Spinal cord (tissue), 9 donors: ENCODE measurements at regions not wholly inside any gene's neighbourhood (a gene's known extent, or its start where the extent isn't known, plus 50 kb on each side); places are given as distances from the start of the nearest gene placed in this dataset.
"Not testable (repeated sequence)": the region's sequence is repeated elsewhere in the genome, so short reads cannot be mapped to it uniquely, and the experiment has no call there.

Source experiments
- DNase-seq, 6 donors: peaks; one replicate each; pipeline versions ENCODE4 v3.0.0 to v3.0.0-alpha.2; 2013 to 2015; ENCODE audit warnings: low spot score in 6 of 6, low read depth in 4 of 6
- H3K27ac ChIP-seq: one replicate; pipeline ENCODE4 v1.5.1; 2013; ENCODE audit warnings: low read depth, low read length, control low read depth
- H3K27me3 ChIP-seq: one replicate; pipeline ENCODE4 v1.6.1; 2013; ENCODE audit warnings: low read length; ENCODE audit not compliant: control insufficient read depth, insufficient read depth
- H3K36me3 ChIP-seq: one replicate; pipeline ENCODE4 v1.6.1; 2013; ENCODE audit warnings: low read length; ENCODE audit not compliant: control insufficient read depth, insufficient read depth
- H3K4me1 ChIP-seq: one replicate; pipeline ENCODE4 v1.6.1; 2013; ENCODE audit warnings: low read length; ENCODE audit not compliant: control insufficient read depth, insufficient read depth
- H3K4me3 ChIP-seq: one replicate; pipeline ENCODE4 v1.5.1; 2013; ENCODE audit warnings: low read depth, low read length, control low read depth
- H3K9me3 ChIP-seq: one replicate; pipeline ENCODE4 v1.6.1; 2013; ENCODE audit warnings: low read length; ENCODE audit not compliant: control insufficient read depth, insufficient read depth
- WGBS: methylation state at CpG from one replicate; pipeline ENCODE4 v1.1.5; 2013; ENCODE audit warnings: missing lambda C conversion rate; ENCODE audit not compliant: insufficient coverage; 5-methylcytosine and 5-hydroxymethylcytosine counted together
- donor health status: healthy.

GRCh38 chr14:21902561-21903181 is 229.1 kb upstream of the OR4E1 start:
- no peaks in the 10 kb centered on the region for H3K27me3 ChIP-seq
- no peaks in the 10 kb centered on the region for H3K4me1 ChIP-seq
- H3K36me3 ChIP-seq: no peaks in the 10 kb centered on the region
- no peak overlapping the region for H3K27ac ChIP-seq
- no peaks in the 10 kb centered on the region for H3K9me3 ChIP-seq
- H3K4me3 ChIP-seq: no peak overlapping the region
- DNase-seq: no peak
- WGBS: 76% methylated on average over 4 of the region's 4 CpGs

GRCh38 chr14:21894898-21895194 is 221.2 kb upstream of the OR4E1 start:
- not testable (repeated sequence) for H3K4me3 ChIP-seq, H3K4me1 ChIP-seq, H3K36me3 ChIP-seq, H3K27ac ChIP-seq, H3K9me3 ChIP-seq, DNase-seq, H3K27me3 ChIP-seq
- no CpG with 5 or more reads among the region's 6 CpGs for WGBS

DNA sequence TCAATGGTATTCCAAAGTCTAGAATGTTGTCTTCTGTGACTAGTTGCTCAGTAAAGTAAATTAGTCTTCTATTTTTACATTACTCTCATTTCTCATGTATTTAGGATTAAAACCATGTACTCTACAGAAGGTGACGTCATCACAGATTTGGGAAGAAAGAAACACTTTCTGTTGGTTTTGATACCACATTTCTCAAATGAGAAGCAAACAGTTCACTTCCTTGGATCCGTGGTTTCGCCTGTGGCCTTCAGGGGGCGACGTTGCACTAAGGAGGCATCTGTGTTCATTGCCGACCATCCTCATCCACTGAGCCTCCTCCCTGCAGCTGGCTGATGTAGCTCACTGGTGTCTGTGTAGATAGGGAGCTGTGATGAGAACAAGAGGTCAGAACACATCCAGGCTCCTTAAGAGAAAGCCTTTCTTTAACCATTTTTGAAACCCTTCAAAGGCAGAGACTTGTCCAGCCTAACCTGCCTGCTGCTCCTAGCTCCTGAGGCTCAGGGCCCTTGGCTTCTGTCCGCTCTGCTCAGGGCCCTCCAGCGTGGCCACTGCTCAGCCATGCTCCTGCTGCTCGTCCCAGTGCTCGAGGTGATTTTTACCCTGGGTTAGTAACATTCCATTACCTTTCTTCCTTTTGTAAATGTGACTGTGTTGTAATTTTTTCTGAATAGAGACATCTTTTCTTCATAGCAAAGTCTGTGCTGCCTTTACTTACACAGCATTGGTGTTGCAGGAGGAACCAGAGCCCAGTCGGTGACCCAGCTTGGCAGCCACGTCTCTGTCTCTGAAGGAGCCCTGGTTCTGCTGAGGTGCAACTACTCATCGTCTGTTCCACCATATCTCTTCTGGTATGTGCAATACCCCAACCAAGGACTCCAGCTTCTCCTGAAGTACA is 220.6 kb upstream of the OR4E1 start:
- no peaks in the 10 kb centered on the region for H3K4me1 ChIP-seq
- 87% methylated on average over 3 of the region's 13 CpGs for WGBS
- no peak for DNase-seq
- H3K27ac ChIP-seq: no peak overlapping the region
- H3K36me3 ChIP-seq: no peaks in the 10 kb centered on the region
- H3K27me3 ChIP-seq: no peaks in the 10 kb centered on the region
- H3K9me3 ChIP-seq: no peaks in the 10 kb centered on the region
- H3K4me3 ChIP-seq: no peak overlapping the region

- Histone ChIP-seq H3K27ac (no peak overlapping the region), H3K36me3 (no peaks in the 10 kb centered on the region), H3K4me1 (no peaks in the 10 kb centered on the region), H3K9me3 (no peaks in the 10 kb centered on the region), H3K27me3 (no peaks in the 10 kb centered on the region), H3K4me3 (no peak overlapping the region)
- no peak for DNase-seq
- no CpG with 5 or more reads among the region's 1 CpG for WGBS
Observed at GRCh38 chr14:21891921-21892320, 218.3 kb upstream of the OR4E1 start.

- Histone ChIP-seq H3K4me3 (no peak overlapping the region), H3K9me3 (no peaks in the 10 kb centered on the region), H3K27ac (no peak overlapping the region), H3K4me1 (no peaks in the 10 kb centered on the region), H3K36me3 (no peaks in the 10 kb centered on the region), H3K27me3 (no peaks in the 10 kb centered on the region)
- DNase-seq: no peak
Observed at GRCh38 chr14:21884995-21885394, 211.4 kb upstream of the OR4E1 start.

DNA sequence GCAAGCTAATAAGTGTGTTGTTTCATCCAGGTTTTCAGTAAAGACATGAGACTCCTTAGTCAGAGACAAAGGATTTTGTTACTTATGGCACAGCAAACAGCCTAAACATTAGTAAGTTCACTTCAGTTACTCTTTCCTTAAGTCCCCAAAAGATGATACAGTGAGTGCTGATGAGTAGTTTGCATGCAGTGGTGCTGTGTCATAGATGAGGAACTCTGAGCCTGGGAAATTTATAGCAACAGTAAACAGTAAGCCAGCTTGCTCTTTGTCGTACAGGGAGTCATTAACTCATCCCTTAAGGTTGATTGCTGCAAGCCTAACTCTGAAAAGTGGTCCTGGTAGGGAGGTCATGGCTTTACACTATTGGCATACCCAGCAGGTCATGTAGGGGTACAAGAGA is 208.6 kb upstream of the OR4E1 start:
- 40% methylated on average over 1 of the region's 1 CpG for WGBS

GRCh38 chr14:21880918-21881317 is 207.3 kb upstream of the OR4E1 start:
- H3K36me3 ChIP-seq: no peaks in the 10 kb centered on the region
- H3K4me3 ChIP-seq: no peak overlapping the region
- H3K27ac ChIP-seq: no peak overlapping the region
- peak in 1 of 6 donors; percentile 8 for DNase-seq
- H3K9me3 ChIP-seq: no peaks in the 10 kb centered on the region
- no CpG with 5 or more reads among the region's 3 CpGs for WGBS
- no peaks in the 10 kb centered on the region for H3K4me1 ChIP-seq
- H3K27me3 ChIP-seq: no peaks in the 10 kb centered on the region

More for the DNA sequence above, 208.6 kb upstream of the OR4E1 start:
- H3K4me1 ChIP-seq: no peaks in the 10 kb centered on the region
- H3K27ac ChIP-seq: no peak overlapping the region
- no peaks in the 10 kb centered on the region for H3K27me3 ChIP-seq
- no peaks in the 10 kb centered on the region for H3K9me3 ChIP-seq
- H3K36me3 ChIP-seq: no peaks in the 10 kb centered on the region
- no peak overlapping the region for H3K4me3 ChIP-seq
- no peak for DNase-seq

DNA sequence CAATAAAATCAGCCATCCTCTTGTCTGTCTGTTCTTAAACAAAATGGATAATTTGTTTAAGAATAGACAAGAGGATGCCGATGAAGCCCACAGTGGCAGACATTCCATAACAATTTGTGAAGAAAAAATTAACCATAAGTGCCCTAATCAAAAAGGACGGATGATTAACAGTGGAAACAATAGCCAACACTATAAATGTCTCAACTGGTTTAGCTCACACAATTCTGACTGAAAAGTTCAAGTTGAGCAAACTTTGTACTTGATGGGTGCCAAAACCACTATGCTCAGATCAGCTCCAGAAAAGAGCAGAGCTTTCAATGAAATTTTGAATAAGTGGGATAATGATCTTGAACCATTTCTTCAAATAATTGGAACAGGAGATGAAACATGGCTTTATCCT is 202.2 kb upstream of the OR4E1 start:
- H3K4me1 ChIP-seq: no peaks in the 10 kb centered on the region
- H3K27me3 ChIP-seq: no peaks in the 10 kb centered on the region
- no peak for DNase-seq
- no peak overlapping the region for H3K27ac ChIP-seq
- H3K9me3 ChIP-seq: no peaks in the 10 kb centered on the region
- no peaks in the 10 kb centered on the region for H3K36me3 ChIP-seq
- WGBS: no CpG with 5 or more reads among the region's 2 CpGs
- no peak overlapping the region for H3K4me3 ChIP-seq

DNA sequence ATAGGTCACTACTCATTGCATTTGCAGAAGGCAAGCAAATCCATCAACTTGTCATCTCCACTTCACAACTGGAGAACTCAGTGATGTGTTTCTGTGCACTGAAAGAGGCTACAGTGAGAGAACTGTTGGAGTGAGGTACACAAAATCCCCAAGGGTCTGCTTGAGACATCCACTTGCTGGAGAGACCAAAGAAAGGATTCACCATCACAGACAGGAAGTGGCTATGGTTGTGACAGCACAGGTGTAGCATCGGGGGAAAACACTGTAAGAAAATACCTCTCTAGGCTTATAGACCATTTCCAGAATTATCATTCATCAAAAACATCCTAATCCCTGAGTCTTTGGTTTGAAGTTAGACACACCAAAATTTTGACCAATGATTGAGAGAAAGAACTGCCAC is 201.3 kb upstream of the OR4E1 start:
- H3K4me3 ChIP-seq: no peak overlapping the region
- H3K4me1 ChIP-seq: no peaks in the 10 kb centered on the region
- no peaks in the 10 kb centered on the region for H3K9me3 ChIP-seq
- H3K27ac ChIP-seq: no peak overlapping the region
- DNase-seq: no peak
- 100% methylated on average over 1 of the region's 1 CpG for WGBS
- H3K36me3 ChIP-seq: no peaks in the 10 kb centered on the region
- H3K27me3 ChIP-seq: no peaks in the 10 kb centered on the region

- Histone ChIP-seq H3K9me3 (no peaks in the 10 kb centered on the region), H3K36me3 (no peaks in the 10 kb centered on the region), H3K27me3 (no peaks in the 10 kb centered on the region), H3K4me3 (no peak overlapping the region), H3K27ac (no peak overlapping the region), H3K4me1 (no peaks in the 10 kb centered on the region)
- 90% methylated on average over 2 of the region's 3 CpGs for WGBS
- no peak for DNase-seq
Observed at GRCh38 chr14:21874167-21874566, 200.5 kb upstream of the OR4E1 start.
